ENCODE measurements at regions not wholly inside any gene's neighbourhood (a gene's known extent, or its start where the extent isn't known, plus 50 kb on each side); places are given as distances from the start of the nearest gene placed in this dataset.
A peak's percentile ranks its signal among the peaks of the same experiment; 100 is the strongest.

GRCh38 chr6:149184523-149184922, 133.0 kb upstream of the TAB2 start:
- no peak for DNase-seq

GRCh38 chr6:149185799-149186357, 131.6 kb upstream of the TAB2 start:
- DNase-seq, result no peak

DNA sequence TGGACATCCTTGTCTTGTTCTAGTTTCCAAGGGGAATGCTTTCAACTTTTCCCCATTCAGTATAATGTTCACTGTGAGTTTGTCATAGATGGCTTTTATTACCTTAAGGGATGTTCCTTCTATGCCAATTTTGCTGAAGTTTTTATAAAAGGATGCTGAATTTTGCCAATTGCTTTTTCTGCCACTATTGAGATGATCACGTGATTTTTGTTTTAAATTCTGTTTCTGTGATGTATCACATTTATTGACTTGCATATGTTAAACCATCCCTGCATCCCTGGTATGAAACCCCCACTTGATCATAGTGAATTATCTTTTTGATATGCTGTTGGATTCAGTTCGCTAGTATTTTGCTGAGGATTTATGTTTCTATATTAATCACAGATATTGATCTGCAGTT, 130.6 kb upstream of the TAB2 start:
- no peak for DNase-seq

DNA sequence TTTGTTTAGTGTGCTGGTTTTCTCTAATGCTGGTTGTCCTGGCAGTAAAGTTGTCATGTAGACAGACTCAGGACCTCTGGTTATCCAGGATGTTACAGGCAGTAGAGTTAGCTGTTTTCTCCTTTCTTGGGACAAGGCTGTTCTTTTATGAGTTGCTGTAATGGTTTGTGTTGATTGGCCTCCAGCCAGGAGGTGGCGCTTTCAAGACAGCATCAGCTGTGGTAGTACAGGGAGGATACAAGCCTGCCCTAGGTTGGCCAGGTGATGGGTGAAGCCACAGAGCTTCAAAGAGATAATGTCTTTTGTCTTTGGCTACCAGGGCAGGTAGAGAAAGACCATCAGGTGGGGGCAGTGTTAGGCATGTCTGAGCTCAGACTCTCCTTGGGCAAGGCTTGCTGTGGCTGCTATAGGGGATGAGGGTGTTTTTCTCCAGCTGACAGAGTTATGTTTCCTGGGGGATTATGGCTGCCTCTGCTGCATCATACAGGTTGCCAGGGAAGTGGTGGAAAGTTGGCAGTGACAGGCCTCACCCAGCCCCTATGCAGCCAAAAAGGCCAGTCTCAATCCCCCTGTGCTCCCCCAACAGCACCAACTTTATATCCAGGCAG, 127.2 kb upstream of the TAB2 start:
- no peak for DNase-seq

DNA sequence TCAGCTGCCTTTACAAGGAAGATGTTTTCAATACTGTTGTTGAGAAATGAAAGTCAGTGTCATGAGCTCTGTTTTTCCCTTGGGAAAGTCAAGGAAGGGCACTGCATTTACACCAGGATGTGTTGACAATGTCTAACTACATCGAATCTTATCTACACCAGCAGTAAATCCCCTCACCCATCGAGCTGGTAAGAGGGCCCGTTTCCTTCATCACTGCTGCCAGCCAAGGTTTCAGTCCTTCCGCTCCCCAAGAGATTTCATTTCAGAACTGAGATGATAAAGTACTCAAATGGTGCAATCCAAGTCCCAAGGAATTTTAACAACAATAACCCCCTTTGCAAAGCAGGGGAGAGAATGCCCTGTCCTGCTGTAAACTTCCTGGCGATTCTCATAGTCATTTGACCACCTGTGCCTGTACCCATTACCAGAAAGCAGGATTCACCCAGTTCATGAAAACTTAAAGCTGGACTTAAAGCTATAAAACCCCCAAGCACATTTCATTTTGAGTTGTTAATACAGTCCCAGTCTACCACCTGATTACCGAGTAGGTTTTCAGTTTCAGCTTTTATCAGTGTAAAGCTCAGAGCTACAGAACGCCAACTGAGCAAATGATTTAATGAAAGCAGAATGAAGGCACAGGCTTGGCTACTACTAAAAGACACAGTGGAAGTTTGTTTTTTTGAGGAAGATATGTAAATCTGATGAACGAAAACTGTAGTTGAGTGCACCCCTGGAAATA, 122.5 kb upstream of the TAB2 start:
- no peak for DNase-seq

DNA sequence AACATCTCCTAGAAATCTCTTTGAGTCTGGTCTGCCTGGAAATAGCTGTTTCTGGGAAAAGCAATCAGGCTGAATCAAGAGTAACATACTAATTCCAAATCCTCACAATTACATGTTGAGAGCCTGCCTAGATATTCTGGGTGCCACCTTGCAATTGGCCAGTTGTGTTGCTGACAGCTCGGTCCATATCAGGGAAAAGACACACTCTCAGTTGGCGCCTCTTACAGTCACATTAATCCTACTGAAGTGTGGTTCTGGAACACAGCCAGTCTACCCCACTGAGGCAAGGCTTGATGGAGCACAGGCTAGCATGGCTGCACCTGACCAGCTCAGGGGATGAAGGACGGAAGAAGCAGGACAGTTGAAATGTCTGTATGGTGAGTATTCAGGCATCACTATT, 121.4 kb upstream of the TAB2 start:
- no peak for DNase-seq

DNA sequence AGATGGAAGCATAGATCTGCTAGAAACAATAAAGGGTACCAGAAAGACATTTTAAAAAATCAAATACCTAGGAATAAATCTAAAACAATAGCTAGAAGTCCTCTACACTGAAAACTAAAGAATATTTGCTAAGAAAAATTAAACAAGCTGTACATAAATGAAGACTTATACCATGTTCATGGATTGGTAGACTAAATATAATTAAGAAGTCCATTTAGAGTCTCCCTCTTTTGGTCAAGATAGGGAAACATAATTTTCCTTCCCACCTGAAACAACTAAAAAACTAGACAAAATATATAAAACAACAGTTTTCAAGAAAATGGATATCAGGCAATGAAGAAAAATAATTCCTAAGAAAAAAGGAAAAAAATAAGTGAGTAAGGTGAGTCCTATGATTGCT, 120.0 kb upstream of the TAB2 start:
- DNase-seq, result no peak

DNA sequence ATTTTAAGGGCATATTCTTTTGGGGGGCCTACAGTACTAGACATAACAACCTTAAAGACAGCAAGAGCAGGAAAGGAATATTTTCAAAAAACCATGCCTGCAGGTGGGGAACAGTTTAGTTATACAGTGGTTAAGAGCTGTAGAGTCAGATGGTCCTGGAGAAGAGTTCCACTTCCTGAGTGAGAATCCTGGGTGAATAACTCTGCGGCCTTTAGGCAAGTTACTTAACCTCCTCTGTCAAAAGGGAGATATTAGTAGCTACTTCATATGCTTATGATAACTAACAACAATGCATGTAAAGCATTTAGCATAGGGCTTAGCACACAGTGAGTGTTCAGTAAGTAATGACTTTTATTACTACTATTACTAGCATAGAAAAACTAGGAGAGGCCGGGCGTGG, 119.2 kb upstream of the TAB2 start:
- no peak for DNase-seq

DNA sequence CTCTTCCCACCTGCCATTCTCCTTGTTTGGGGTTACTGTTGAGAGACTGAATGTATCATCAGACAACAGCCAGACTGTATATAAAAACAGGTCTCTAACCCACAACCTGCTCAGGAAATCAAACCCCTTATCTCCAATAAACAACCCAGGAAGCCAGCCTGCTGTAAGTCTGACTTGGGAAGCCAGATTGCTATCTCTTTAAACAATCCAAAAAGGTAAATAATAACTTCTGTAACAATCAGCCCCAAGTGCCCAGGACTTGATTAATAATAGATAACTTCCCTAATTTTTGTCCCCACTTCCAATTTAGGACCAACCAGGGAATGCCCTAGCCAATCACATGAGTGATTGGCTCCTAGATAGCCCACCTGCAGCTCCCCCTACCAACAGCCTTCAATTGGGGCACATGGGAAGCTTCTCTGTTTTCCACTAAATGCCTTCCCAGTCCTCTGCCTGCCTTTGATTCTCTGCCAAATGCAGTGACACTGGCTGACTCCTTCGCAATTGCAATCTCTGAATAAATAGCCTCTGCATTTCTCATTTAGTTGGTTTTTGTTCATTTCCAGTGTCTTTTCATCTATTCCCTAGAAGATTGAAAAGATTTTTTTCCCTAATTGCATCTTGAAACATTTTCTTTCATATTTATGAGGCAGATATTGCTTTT, 117.1 kb upstream of the TAB2 start:
- no peak for DNase-seq

DNA sequence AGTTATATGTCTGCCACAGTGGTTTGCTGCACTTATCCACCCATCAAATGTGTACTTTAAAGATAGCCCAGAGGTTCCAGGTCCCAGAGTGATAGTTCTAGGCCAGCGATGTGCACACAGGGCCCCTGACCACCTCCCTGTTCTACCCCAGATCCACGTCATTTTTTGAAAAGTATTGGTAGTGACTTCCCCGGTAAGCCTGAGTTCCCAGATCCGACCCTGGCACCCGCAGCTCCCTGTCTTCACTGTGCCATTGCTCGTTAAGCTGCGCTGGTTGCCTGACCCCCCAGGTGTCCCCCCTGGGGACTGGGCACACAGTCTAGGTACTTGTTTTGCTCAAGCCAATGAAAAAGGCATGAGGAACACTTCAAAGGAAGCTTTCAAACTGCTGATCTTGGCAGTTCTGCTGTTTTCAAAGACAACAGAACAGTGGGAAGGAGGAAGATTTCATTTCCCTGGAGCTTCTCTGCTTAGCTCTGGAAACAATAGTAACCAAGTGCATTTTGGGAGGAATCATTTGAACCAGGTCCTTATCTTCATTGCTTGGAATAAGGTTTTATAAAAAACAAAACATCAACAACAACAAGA, 116.3 kb upstream of the TAB2 start:
- DNase-seq, result no peak

GRCh38 chr6:149202100-149202499, 115.4 kb upstream of the TAB2 start:
- no peak for DNase-seq

DNA sequence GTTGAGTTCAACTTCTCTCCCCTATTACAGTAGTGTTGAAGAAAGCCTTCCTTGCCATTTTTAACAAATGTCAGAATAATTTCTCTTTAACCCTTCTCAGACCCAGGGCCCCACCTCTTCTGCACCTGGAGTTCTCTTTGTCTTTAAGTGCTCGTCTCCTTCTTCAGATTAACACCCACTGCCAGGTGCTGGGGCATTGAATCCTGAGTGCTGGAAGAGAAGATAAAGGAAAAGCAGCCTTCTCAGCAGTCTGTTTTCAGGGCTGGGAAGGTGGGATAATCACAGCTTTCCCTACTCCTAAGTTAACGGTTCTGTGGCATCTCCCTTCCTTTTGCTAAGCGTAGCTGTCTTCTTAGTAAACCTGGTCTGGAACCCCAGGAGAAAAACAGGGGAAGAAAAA, 114.6 kb upstream of the TAB2 start:
- no peak for DNase-seq

DNA sequence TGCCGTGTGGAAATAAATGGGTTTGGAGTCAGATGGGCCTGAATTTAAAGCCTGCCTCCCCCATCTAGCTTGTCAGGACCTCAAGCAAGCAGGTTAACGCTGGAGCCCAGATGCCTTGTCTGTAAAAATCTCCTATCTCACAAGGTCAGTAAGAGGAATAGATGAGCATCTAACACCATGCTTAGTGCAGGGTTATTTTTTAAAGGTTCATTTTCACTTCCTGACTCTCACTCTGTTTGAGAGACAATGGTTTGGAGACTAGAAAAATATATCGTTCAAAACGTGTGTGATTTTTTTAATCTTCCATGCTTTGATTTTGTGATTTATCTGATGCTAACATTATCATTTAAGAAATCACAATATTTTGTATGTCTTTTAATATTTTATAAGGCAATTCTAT, 114.0 kb upstream of the TAB2 start:
- no peak for DNase-seq

DNA sequence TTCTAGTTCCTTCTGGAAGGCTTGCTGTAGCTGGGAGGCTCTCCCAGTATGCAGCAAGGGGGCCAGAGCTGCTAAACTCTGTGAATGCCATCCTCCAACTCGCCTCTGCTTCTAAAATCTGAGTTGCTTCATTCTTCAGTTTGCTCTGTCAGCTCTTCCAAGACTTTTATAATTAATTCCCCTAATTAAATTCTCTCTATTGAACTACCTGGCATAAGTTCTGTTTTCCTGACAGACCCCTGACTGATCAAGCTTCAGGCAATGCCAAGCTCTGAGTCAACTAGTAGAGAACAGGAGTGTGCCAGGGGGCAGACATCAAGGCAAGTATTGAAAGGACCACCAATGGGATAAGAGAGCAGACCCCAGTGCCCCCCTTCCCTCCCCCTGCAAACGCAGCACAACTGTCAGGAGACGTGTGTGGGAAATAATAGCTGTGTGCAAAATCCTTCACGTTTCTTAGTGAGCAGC, 109.3 kb upstream of the TAB2 start:
- DNase-seq, result no peak

DNA sequence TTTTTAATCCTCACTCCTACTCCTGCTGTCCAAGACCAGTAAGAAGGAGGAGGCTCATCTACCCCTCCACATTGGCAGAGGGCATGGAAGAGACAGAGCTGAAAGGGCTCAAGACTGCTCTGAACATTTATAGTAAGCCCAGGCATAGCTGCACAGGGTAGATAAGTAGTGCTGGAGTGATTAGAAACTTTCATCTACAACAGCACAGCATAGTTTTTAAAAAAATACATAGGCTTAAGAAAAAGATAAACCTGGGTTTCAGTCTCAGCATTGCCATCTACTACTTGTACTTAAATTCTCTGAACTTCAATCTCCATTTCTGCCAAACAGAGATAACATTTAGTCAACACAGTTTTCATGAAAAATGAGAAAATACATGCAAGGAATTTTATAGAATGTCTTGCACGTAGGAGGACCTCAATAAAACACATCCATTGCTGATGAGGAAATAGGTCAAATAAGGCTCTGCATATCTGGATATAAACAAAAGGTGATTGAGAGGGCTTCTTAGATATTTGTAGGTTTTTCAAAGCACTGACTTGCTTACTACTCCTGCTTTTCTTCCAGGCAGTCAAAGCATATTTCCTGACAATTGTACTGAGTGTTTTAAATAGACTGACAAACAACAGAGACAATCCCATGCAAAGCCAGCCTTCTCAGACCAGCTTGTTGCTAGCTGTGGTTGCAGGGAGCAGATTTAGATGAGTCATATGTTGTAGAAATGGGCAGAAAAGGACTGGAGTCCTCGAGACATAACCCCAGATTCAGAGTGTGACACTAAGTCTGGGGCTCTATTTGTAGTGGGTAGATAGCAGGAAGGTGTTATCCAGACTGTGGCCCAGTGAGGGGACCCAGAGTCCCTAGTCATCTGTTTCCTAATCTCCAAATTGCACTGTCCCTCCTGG, 107.4 kb upstream of the TAB2 start:
- no peak for DNase-seq

DNA sequence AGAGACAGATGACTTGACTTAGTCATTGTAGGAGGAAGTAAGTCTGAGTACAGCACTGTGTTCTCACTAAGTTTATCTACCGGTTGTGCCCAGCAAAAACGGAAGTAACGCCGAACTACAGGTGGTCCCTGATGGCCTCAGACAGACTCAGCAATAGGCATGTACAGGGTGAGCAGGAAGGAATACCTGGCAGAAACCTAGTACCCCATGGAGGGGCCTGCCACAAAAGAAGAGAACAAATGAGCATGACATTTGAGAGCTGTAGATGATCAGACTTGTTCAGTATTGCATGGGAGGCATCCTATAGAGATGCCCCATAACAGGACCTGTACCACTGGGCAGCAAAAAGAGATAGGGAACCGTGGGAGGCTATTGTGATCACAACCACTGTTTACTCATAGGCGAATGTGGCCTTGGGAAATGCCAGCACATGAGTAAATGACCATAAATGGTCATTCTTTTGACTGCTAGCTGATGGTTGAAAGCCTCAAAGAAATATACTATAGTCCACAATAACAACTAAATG, 106.4 kb upstream of the TAB2 start:
- DNase-seq, result no peak

- no peak for DNase-seq
Observed at GRCh38 chr6:149212206-149212605, 105.3 kb upstream of the TAB2 start.

- DNase-seq, result no peak
Observed at GRCh38 chr6:149212892-149213801, 104.4 kb upstream of the TAB2 start.

DNA sequence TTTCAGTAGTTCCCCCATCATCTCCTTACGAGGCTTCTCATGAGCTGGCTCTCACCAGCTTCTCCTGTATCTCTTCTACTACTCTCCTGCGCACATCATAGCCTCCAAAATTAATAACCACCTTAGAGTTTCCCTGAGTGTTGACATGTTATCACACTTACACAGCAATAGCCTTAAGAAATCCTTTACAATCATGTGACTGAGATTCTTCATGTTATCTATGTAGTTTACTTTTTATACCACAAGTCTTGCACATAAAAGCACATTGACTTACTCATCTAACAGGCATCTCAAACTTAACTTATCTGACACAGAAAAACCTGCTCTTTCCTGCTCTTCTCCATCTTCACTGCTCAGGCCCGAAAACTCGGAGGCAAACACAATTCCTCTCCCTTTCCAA, 103.7 kb upstream of the TAB2 start:
- DNase-seq, result no peak

- no peak for DNase-seq
Observed at GRCh38 chr6:149216459-149216858, 101.1 kb upstream of the TAB2 start.

DNA sequence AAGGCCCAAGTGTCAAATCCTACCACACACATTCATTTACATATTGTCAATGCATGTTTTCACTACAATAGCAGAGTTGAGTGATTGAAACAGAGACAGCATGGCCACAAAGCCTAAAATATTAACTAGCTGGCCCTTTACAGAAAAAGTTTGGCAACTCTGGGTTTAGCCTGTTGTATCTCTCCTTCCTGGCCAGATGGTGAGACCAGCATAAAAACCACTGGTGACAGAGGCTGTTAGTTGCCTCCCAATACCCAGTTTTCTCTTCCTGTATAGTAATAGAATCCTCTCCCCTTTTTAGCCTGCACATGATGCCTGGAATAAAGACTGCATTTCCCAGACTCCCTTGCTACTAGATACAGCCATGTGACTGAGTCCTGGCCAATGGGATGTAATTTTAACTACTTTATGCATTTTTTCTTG, 100.0 kb upstream of the TAB2 start:
- DNase-seq, result peak in 1 of 2 experiments; percentile 13
